ENCODE measurements at regions not wholly inside any gene's neighbourhood (a gene's known extent, or its start where the extent isn't known, plus 50 kb on each side); places are given as distances from the start of the nearest gene placed in this dataset.

DNA sequence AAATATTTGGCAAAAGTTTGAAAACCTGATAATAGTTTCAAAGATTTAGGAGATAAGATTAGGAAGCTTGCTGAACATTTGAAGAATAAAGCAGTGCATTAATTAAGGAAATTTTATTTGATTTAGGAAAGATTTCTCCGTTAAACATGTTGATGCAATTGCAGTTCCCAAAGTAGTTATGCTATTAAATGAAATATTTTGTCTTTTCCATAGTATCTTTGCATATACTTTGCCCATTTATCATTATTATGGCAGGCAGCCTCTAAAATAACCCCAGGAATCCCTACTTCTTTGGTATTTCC is 136.5 kb downstream of the MREG start:
- TF ChIP-seq, protein P1, sequence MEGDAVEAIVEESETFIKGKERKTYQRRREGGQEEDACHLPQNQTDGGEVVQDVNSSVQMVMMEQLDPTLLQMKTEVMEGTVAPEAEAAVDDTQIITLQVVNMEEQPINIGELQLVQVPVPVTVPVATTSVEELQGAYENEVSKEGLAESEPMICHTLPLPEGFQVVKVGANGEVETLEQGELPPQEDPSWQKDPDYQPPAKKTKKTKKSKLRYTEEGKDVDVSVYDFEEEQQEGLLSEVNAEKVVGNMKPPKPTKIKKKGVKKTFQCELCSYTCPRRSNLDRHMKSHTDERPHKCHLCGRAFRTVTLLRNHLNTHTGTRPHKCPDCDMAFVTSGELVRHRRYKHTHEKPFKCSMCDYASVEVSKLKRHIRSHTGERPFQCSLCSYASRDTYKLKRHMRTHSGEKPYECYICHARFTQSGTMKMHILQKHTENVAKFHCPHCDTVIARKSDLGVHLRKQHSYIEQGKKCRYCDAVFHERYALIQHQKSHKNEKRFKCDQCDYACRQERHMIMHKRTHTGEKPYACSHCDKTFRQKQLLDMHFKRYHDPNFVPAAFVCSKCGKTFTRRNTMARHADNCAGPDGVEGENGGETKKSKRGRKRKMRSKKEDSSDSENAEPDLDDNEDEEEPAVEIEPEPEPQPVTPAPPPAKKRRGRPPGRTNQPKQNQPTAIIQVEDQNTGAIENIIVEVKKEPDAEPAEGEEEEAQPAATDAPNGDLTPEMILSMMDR (IDR thresholded peaks at IDR 0.05; ENCODE audit: poor library complexity, severe bottlenecking), result no peak
- TF ChIP-seq SMC3 (conservative IDR thresholded peaks at IDR 0.05; ENCODE audit: poor library complexity), result no peak
- no peak for TF ChIP-seq EP300 (conservative IDR thresholded peaks at IDR 0.05; ENCODE audit: poor library complexity, severe bottlenecking)

All from neural cell (in vitro differentiated cells).